ENCODE measurements at regions not wholly inside any gene's neighbourhood (a gene's known extent, or its start where the extent isn't known, plus 50 kb on each side); places are given as distances from the start of the nearest gene placed in this dataset.
"Not testable (repeated sequence)": the region's sequence is repeated elsewhere in the genome, so short reads cannot be mapped to it uniquely, and the experiment has no call there.

GRCh38 chr7:16265863-16266458 is 155.4 kb downstream of the CRPPA start:
- no peak for DNase-seq

- DNase-seq, result no peak
These were observed 156.2 kb downstream of the CRPPA start for GRCh38 chr7:16264823-16265804.

GRCh38 chr7:16264036-16264819 is 157.1 kb downstream of the CRPPA start:
- no peak for DNase-seq

- not testable (repeated sequence) for DNase-seq
These were observed 158.0 kb downstream of the CRPPA start for GRCh38 chr7:16263377-16263776.

- DNase-seq, result no peak
These were observed 159.7 kb downstream of the CRPPA start for GRCh38 chr7:16261654-16262053.

GRCh38 chr7:16261100-16261499 is 160.2 kb downstream of the CRPPA start:
- DNase-seq, result no peak

- no peak for DNase-seq
These were observed 161.1 kb downstream of the CRPPA start for GRCh38 chr7:16260236-16260728.

- not testable (repeated sequence) for DNase-seq
These were observed 164.9 kb downstream of the CRPPA start for GRCh38 chr7:16256419-16256818.

GRCh38 chr7:16255952-16256351 is 165.4 kb downstream of the CRPPA start:
- DNase-seq, result not testable (repeated sequence)

- not testable (repeated sequence) for DNase-seq
These were observed 170.7 kb downstream of the CRPPA start for GRCh38 chr7:16250655-16251054.

- DNase-seq, result not testable (repeated sequence)
These were observed 172.1 kb downstream of the CRPPA start for GRCh38 chr7:16249204-16249603.

- not testable (repeated sequence) for DNase-seq
These were observed 172.8 kb downstream of the CRPPA start for GRCh38 chr7:16248556-16248955.

GRCh38 chr7:16244469-16244868 is 176.9 kb downstream of the CRPPA start:
- no peak for DNase-seq

GRCh38 chr7:16242920-16243319 is 178.4 kb downstream of the CRPPA start:
- no peak for DNase-seq

- DNase-seq, result no peak
These were observed 180.3 kb downstream of the CRPPA start for GRCh38 chr7:16241017-16241416.

- DNase-seq, result no peak
These were observed 185.0 kb downstream of the CRPPA start for GRCh38 chr7:16236381-16236780.

- DNase-seq, result no peak
These were observed 185.9 kb downstream of the CRPPA start for GRCh38 chr7:16235147-16236114.

GRCh38 chr7:16234493-16235146 is 186.7 kb downstream of the CRPPA start:
- DNase-seq, result no peak

- no peak for DNase-seq
These were observed 187.8 kb downstream of the CRPPA start for GRCh38 chr7:16233517-16233916.

GRCh38 chr7:16232273-16232672 is 189.1 kb downstream of the CRPPA start:
- DNase-seq, result no peak
